HG03442 (cell line): ENCODE measurements at regions not wholly inside any gene's neighbourhood (a gene's known extent, or its start where the extent isn't known, plus 50 kb on each side); places are given as distances from the start of the nearest gene placed in this dataset.

ENCODE experiments used
- ATAC-seq: cut with Tn5 transposase; IDR thresholded peaks from one replicate; pipeline ENCODE4 v1.9.1; 2021; ENCODE audit warnings: mild to moderate bottlenecking, moderate library complexity; ENCODE audit not compliant: unreplicated experiment

DNA sequence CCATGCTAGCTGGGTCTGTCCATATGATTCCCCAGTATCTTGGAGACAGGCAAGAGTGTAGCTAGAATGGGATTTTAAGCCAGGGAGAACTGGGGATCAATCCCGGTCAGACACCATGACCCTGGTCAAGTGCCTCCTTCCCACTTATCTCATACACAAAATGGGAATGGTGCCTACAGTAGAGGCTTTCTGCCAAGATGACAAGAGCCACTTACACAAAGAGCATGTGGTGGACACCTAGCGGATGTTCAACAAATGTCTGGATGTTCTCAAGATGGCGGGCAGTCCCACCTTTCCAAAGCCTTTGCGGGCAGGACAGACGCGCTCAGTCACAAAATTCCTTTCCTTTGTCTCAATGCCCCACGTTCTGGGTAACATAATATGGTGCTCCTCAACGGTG lies 57.3 kb downstream of the MAF start:
- no peak for ATAC-seq

DNA sequence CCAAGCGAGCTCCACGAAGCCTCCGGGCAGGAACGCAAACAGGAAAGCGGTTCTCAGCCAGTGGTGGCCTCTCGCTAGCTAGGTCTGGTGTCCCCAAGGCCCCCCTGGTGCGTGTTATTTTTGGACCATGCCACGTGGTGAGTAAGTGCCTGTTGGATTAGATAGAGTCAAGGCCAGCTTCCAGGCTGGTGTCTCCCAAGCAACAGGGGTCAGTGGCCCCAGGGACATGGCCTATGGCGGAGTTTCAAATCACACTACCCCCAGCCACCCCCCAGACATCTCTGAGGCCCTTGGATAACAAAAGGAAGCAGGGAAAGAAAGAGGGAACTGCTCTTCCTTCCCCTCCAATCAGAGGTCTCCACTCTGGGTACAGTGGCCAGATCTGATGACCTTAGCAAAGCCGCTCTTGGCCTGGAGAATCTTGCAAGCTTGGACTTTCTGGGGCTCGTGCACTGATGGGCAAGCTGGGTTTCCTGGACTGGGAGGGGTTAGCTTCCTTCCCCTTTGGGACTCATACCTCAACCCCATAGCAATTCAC lies 58.2 kb downstream of the MAF start:
- no peak for ATAC-seq

DNA sequence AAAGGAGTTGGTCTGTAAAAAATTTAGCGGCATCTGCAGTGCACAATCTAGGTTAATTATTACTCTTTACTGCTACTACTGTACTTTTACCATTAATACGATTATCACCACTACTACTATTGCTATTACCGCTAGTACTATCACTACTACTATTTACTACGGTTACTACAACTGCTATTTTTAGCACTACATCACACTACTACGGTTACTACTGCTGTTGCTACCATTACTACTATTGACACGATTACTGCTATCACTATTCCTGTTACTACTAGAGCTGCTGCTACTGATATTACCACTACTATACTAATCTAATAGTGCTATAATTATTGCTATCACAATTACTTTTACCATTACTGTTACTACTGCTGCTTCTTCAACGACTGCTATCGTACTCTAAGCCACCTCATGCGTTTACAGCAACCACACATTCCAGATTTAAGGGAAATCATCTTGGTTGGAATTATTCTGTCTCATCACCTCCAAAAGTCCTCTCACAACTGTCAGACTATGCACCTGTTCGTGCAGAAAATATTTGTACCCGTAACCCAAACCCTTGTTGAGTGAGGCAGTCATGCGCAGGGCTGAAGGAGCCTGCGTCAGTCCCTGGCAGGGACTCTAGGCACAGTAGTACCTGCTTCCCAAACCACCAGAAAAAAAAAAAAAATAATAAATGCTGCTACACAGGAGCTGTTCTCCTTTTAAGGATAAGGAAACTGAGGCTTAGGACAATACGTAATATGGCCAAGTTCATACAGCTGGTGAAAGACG lies 59.5 kb downstream of the MAF start:
- ATAC-seq: no peak

DNA sequence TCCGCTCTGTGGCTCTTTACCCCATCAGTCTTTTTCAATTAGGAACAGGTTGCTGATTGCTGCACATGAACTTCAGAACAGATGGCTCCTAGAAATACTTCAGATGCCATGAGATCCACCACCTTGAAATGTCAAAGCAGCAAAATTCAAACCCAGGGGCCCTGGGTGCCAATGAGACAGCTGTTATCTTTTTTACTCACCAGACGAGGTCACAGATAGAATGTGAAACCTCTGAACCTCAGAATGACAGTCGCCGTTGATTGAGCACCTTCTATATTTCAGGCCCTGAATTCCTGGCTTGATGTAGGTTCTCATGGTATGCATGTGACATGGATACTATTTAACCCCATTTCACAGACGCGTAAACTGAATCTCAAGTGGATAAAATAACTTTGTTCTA lies 63.0 kb downstream of the MAF start:
- no peak for ATAC-seq

DNA sequence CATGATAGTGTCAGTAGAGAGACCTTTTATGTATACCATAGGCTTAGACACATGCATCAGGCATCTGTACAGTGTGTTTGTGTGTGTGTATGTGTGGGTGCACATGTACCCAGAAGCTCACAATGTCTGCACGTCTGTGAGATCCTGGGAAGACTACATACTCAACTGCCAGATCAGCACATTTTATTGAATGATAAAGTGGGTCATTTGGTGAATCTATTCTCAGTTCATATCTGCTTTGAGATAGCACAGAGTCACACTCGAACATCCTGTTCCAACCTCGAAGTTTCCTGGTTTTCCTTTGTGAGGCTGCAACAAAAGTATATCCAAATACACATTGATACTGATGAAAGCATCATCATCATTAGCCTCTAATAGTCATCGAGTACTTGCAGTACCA lies 63.6 kb downstream of the MAF start:
- no peak for ATAC-seq

DNA sequence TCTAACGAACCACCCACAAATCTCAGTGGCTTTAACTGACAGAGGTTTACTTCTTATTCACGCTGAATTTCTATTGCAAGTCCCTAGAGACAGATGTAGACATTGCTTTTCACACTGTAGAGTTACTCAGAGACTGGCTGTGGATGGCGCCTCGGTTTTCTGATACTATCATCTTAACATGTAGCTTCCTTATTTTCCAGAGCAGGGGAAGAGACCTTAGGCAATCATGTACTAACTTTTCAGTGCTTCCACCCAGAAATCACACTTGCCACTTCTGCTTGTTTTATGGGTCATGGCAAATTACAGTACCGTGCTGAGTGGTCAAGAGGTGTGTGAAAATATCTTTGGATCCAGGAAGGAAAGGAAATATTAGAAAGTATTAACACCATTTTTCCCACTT lies 65.4 kb downstream of the MAF start:
- no peak for ATAC-seq

DNA sequence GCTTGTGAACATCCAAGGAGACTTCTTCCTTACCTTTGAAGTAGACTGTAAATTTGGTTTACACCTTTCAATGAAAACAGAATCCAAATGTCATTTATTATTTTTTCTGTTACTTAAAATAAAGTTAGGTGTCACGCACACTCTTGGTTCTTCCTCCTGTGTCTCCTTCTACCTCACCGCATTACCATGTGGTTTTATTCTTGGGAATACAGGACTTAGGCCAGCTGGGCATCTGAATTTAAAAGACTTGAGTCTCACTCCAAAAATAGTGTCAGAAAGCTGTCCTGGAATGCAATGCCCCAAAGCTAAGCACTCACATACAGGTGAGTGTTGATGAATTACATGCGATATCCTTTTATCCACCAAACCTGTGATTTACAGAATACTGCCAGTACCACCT lies 66.4 kb downstream of the MAF start:
- ATAC-seq: no peak

DNA sequence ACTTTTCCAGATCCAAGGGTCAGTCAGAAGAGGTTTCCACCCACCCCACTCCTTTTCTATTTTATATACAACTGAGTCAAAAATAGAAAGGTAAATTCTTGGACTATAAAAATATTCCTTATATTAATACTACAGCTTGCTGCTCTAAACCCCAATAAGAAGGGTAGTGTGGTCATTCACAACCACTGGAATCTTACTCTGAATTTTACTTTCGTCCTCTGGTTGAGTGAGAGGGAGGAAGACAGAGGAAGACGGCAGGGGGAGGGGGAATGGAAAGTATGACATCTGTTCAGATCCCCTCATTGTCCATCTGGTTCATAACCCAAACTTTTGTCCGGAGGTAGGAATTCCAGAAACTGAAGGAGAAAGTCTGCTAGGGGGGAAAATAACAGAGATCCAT lies 67.2 kb downstream of the MAF start:
- ATAC-seq: no peak

DNA sequence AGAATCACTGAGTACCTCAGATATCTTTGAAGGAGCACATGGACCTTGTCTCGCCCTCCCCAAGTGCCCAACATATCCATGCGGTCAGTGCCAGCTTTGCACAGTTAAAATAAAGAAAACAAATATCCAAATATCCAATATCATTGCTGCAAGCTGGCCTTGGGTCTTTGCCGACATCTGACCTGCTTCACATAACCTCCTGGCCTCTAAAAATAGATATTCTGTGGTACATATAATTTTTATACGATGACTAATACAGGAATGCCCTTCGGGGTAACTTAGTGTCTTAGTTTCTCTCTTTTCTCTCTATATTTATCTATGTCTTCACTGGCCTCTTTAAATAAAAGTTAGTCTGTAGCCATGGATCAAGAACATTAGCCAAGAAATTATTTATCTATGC lies 67.8 kb downstream of the MAF start:
- no peak for ATAC-seq

DNA sequence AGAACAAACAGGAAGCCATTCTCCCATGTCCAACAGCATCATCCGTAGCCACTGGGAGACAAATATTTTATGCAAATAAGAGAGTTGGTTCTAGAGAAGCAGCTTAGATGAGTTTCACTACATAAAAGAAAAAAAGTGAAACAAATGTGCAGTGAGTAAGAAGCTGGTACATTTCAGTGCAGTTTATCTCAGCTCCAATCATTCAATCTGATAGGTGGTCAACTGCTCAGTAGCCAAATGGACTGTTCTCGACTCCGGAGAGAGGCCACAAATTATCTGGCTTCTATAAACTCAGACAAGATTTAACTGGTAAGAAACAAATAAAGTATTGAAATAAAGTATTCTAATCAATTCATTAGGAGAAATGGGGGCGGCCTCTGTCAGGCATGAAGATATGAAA lies 68.3 kb downstream of the MAF start:
- ATAC-seq: no peak

DNA sequence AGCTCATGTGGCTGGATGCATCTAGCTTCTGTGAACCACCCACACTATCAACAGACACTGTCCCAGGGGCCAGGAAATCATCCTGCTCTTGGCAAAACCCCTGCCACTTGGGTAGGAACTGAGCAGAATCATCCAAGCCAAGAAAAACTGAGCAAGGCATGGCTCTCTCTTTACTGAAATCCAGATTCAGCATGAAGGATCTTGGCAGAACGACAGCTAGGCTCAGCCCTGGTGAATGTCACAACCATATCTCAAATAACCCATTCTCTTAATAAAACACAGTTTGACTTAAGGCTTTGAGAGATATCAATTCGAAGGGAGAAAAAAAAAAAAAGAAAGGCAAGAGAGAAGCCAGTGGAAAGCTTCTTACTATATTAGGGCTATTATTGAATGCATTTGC lies 72.2 kb downstream of the MAF start:
- no peak for ATAC-seq

DNA sequence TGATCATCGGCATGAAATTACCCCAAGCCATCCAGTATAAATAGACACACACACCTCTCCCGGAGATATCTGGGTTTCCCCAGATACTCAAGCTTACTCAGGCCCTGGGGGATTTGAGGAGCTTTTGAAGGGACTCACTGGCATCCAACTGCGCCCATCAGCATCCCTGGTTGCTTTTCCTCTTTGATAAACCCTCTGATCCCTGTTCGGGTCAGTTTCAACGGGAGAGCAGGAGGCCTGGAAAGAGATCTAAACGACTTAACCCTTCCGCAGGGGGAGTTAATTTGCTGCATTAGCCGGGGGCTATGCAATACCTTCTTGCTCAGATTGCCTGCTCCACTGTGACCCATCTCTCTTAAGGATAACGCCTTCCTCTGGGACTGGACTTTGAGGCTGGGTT lies 76.6 kb downstream of the MAF start:
- no peak for ATAC-seq

DNA sequence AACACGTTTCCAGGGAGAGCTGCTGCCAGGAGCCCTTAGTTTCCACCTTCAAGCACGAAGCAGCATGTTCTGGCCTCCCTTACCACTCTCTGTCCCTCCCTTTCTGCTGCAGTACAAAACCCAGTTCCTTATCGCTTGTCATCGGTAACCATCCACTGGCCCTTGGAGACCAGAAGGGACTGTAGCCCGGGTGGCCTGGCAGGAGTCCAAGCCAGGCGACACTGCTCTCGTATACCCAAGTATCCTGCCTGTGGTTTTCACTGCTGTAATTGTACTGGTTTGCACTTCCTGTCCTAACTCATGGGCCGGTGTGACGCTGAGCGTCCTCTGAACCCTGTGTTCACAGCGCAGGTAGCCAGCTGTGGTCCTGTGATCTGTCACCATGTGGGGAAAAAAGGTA lies 81.1 kb downstream of the MAF start:
- ATAC-seq: peak; percentile 57

DNA sequence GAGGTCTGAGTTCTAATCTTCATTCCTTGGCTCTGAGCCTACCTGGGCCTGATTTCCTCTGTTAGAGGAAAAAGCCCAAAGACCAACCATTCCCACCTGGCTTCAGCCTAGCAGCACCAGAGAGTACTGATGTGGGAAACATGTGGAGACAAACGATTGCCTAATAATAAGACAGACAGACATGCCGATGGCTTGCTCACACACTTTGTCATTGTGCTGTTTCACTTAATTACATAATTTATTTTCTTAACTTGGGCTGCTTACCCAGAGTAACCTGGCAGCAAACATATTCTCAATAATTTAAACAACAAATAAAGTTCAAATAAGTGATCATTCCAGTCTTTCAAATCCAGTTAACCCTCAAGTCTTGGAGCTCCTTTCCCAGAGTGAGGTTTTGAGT lies 83.4 kb downstream of the MAF start:
- no peak for ATAC-seq

DNA sequence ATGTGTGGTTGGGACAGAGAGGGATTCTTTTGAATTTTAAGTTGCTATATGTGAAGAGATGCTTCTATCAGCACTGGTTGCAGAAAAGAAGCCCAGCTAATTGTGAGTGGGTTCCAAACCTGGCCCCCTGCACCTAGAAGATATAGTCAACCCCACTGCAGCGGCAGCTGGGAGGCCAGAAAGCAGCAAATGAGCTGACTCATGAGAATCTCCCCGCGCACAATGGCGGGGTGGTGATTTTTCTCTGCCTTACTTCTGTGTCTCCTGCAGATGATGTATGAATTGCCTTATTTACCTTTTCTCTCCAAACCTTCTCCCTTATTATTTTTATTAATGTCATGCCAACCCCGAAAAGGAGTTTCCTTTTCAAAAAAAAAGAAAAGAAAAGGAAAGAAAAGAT lies 89.7 kb downstream of the MAF start:
- no peak for ATAC-seq

DNA sequence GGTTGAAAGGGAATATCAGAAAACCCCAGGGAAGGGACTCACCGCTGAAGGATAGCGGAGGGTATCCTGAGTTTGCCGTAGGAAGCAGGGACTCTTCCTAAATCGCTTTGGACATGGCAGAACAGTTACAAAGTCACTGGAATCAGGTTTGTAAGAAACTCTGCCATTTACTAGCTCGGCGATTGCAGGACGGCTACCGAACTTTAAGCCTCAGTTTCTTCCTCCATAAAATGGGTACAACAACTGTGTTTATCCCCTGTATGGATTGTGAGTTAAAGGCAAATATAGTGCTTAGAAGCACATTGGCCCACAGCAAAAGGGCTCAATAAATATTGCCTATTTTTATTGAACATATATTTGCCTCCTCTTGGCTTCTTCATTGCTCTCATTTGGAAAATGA lies 90.6 kb downstream of the MAF start:
- ATAC-seq: no peak

DNA sequence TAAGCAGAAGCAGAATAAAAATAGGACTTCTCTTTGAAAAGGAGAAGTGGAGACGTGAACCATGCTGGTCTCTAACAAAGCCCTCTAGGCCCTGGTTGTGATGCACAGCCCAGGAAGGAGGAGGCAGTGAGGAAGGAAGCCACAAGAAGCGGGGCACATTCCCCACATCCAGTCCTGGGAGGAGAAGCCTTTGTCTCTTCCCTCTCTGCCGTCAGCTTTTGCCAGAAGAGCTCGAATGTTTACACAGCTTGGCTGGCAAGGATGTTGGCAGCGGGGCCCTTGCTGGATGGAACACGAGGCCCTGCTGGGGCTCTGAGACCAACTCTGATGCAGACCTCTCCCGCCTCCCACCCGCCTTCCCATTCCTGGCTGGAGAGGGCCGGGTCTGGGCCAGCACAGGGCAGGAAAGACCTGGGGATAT lies 91.3 kb downstream of the MAF start:
- ATAC-seq: no peak

DNA sequence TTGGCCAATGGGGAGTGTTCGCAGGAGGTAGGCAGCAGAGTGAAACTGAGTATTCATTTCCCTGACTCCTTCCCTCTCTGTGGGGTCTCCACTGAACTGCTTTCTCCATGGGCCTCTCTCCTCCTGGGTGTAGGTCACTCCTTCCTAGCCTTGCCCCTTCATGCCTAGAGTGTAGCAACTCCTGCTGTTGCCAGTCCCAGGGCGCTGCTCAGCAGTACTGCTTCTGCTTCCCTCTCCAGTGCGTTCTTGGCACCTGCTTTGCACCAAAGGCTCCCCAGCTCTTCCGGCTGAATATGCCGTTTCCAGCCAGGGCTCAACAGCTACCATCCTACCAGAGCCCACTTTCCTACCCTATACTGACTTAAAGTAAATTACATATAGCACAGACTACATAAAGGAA lies 92.2 kb downstream of the MAF start:
- no peak for ATAC-seq

DNA sequence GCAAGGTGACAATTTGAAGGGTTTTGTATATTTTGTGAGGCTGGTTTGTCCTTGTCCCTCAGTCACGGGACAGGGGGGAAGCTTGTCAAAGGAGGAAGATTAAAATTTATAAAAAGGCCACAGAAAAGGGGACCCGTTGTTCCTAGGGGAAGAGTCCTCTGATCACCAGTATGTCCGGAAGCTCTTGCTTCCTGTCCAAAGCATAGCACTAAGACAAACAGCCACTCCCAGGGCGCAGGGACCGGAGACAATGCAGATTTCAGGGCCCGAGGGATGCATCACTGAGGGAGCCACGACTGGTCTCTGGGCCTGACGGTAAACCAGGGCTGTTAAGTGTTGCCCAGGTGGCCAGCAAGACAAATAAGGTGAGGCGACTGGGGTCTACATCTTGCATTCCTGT lies 95.2 kb downstream of the MAF start:
- no peak for ATAC-seq

DNA sequence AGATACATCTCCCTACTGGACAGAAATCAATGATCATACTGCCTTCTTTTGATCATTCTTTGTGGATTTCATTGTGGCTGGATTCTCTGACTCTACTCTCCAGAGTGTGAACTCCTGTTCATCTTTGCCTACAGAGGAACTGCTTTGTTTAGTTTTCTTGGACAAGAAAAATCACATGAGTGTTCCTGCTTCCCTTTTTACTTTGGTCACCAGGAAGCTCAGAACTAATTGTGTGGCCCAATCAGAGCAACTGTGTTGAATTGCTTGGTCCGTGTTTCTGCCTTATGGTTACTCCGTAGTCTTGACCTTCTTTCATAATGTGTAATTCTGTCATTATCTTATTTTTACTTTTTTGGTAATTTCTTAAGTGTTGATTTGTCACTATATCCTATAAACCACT lies 97.0 kb downstream of the MAF start:
- no peak for ATAC-seq

DNA sequence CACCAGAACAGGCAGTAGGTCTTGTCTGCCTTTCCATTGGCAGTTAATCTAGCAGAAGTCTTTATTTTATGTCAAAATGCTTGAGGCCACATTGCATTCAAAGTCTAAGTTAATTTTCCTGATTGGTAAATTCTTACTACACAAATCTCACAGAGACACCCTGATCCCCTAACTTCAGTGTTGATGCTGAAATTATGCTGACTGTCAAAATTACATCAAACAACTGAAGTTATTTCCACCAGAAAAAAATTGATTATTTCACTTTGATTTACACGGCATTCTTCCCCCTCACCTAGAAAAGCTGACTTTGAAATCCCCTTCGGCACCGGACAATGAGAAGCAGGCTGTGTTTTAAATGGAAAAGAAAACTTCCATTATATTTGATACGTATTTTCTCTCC lies 99.1 kb downstream of the MAF start:
- ATAC-seq: no peak

DNA sequence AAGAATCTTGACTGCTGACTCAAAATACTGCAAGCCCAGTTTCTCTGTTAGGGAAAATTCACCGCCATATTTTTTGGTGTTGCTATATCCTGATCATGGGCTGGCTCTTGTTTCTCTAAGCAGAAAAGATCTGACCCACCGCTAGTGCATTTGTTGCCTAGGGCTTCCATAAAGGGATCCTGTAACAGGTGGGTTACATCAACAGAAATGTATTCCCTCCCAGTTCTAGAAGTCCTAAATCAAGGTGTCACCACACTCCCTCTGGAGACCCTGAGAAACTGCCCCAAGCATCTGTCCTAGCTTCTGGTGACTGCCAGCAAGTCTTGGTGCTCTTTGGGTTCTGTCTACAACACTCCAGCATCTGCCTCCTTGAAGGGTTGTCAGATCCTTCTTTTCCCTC lies 99.7 kb downstream of the MAF start:
- no peak for ATAC-seq

DNA sequence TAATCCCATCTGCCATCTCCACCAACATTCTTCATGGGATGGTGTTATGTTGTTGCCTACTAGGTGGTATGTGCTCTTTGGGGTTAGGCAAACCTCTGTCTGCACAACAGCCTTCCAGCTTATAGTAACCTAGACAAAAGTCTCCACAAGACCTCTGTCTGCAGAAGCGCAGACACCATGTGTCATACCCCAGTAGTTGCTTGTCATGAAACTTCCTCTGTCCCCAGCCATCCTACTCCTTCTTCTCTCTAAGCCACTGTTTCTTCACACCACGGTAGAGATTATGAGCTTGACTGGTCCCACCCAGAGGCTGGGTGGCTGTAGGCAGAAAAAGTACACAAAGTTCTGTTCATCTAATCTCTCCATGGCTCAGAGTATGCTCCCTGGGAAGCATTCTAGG lies 100.3 kb downstream of the MAF start:
- ATAC-seq: no peak
